Erythroblast (primary cell): ENCODE measurements at regions not wholly inside any gene's neighbourhood (a gene's known extent, or its start where the extent isn't known, plus 50 kb on each side); places are given as distances from the start of the nearest gene placed in this dataset.

Experiments
- GATA1 ChIP-seq: IDR thresholded peaks from 2 replicates; pipeline ENCODE4 v1.6.1; 2011; ENCODE audit warnings: low read depth, mild to moderate bottlenecking, control low read depth, low read length, moderate library complexity
- POLR2A ChIP-seq: IDR thresholded peaks from 2 replicates; pipeline ENCODE4 v1.6.1; 2011; ENCODE audit warnings: mild to moderate bottlenecking, low read length

DNA sequence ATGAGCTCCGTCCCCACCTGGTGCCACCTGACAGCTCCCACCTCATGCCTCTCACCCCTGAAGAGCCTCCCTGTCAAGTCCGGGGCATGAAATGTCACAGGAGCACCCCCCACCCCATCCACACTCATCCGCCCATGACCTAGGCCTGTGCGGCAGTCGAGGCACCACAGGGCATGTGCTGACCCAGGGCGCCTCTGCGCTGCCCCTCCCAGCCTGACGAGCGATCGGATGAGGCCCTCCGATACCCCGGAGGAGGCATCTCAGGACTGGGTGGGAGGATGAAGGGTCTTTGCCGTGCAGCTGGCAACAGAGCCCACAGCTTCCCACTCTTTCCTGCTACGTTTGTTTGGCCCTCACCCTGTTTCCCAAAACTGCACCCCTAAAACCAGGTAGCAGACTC lies 184.4 kb upstream of the TCERG1L start:
- TF ChIP-seq POLR2A: no peak
- no peak for TF ChIP-seq GATA1
